ENCODE measurements at regions not wholly inside any gene's neighbourhood (a gene's known extent, or its start where the extent isn't known, plus 50 kb on each side); places are given as distances from the start of the nearest gene placed in this dataset.

DNA sequence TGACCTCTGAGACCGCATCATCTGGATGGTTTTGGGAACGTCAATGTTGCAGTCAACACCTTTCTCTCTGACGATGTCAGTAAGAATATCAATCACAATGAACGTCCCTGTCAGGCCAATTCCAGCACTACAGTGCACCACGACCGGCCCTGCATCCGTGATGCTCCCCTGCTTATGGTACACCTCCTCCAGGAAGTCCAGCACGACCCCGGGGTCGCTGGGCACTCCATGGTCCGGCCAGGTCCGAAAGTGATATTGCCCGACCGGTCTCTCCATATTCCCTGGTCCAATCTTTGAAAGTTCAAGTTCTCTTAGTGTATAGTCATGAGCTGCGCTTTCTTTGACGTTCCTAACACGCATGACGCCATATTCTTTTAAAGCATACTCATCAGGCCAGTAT is 203.6 kb upstream of the PRDM9 start:
- TF ChIP-seq, protein P1, sequence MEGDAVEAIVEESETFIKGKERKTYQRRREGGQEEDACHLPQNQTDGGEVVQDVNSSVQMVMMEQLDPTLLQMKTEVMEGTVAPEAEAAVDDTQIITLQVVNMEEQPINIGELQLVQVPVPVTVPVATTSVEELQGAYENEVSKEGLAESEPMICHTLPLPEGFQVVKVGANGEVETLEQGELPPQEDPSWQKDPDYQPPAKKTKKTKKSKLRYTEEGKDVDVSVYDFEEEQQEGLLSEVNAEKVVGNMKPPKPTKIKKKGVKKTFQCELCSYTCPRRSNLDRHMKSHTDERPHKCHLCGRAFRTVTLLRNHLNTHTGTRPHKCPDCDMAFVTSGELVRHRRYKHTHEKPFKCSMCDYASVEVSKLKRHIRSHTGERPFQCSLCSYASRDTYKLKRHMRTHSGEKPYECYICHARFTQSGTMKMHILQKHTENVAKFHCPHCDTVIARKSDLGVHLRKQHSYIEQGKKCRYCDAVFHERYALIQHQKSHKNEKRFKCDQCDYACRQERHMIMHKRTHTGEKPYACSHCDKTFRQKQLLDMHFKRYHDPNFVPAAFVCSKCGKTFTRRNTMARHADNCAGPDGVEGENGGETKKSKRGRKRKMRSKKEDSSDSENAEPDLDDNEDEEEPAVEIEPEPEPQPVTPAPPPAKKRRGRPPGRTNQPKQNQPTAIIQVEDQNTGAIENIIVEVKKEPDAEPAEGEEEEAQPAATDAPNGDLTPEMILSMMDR (IDR thresholded peaks at IDR 0.05; ENCODE audit: borderline replicate concordance, extremely low read depth, low read length, poor library complexity, severe bottlenecking): no peak
- no peak for TF ChIP-seq EZH2 (IDR thresholded peaks at IDR 0.05; ENCODE audit: borderline replicate concordance, low read depth, low read length, severe bottlenecking)

All from DND-41 (cell line).